B cell (primary cell): ENCODE measurements at regions not wholly inside any gene's neighbourhood (a gene's known extent, or its start where the extent isn't known, plus 50 kb on each side); places are given as distances from the start of the nearest gene placed in this dataset.

Source experiments
- ATAC-seq: fragments of 200-7000 bp; cut with Tn5 transposase; one replicate; pipeline ENCODE4 v1.10.0; 2021; ENCODE audit warnings: low read depth, mild to moderate bottlenecking, moderate number of reproducible peaks, moderate library complexity
- CTCF ChIA-PET: fragments of 350-600 bp; sonication (Branson Sonifier 250); formaldehyde crosslinking; loops from one replicate; lab custom pipeline; 2021; ENCODE audit warnings: antibody characterized with exemption, inconsistent platforms; lab: Charles Lee
- POLR2A ChIA-PET: fragments of 350-600 bp; sonication (Branson Sonifier 250); formaldehyde crosslinking; loops from one replicate; lab custom pipeline; 2021; ENCODE audit warnings: antibody characterized with exemption; lab: Charles Lee
- DNase-seq: peaks from one replicate; pipeline ENCODE4 v3.0.0; 2013
- H2AFZ ChIP-seq: 2 replicates; pipeline ENCODE4 v1.6.1; 2012; ENCODE audit warnings: mild to moderate bottlenecking, low read depth, low read length; ENCODE audit not compliant: insufficient read depth, poor library complexity, severe bottlenecking
- H3K27ac ChIP-seq, 2 donors: 1 replicate in 1 of 2; 2 replicates in 1 of 2; pipeline ENCODE4 v1.5.1; 2012 to 2013; ENCODE audit warnings: low read length in 2 of 2, mild to moderate bottlenecking in 2 of 2, moderate library complexity in 1 of 2
- H3K27me3 ChIP-seq, 4 experiments: fragments of 200-600 bp in 1 of 4; sonication (generic) in 1 of 4; replicated peaks in 1 of 4; 1 replicate in 2 of 4; 2 replicates in 2 of 4; pipeline versions ENCODE4 v1.6.1 to v1.7.0; 2013 to 2016; ENCODE audit warnings: low read length in 3 of 4, mild to moderate bottlenecking in 2 of 4, mixed read lengths in 1 of 4, moderate library complexity in 1 of 4; ENCODE audit not compliant: insufficient read depth in 4 of 4, control insufficient read depth in 3 of 4; ENCODE audit errors: control extremely low read depth in 1 of 4
- H3K36me3 ChIP-seq, 2 experiments: replicated peaks in 1 of 2; 1 replicate in 1 of 2; 2 replicates in 1 of 2; pipeline versions ENCODE4 v1.6.1 to v1.7.1; 2013; ENCODE audit warnings: low read length in 1 of 2; ENCODE audit not compliant: insufficient read depth in 2 of 2, control insufficient read depth in 1 of 2; ENCODE audit errors: control extremely low read depth in 1 of 2, extremely low read depth in 1 of 2
- H3K4me1 ChIP-seq, 2 donors: fragments of 200-600 bp in 1 of 2; sonication (generic) in 1 of 2; 1 replicate in 1 of 2; 2 replicates in 1 of 2; pipeline versions ENCODE4 v1.5.1 to v1.6.1; 2013 to 2017; ENCODE audit warnings: low read length in 2 of 2; ENCODE audit not compliant: control insufficient read depth in 2 of 2, insufficient read depth in 2 of 2
- H3K4me2 ChIP-seq: replicated peaks from 2 replicates; pipeline ENCODE3; 2012; ENCODE audit warnings: mild to moderate bottlenecking, low read depth, low read length; ENCODE audit not compliant: poor library complexity, severe bottlenecking
- H3K4me3 ChIP-seq, 5 experiments: fragments of 200-600 bp in 1 of 5; sonication (generic) in 1 of 5; 1 replicate in 3 of 5; 2 replicates in 2 of 5; pipeline versions ENCODE4 v1.5.1 to v1.7.0; 2011 to 2016; ENCODE audit warnings: low read length in 4 of 5, mild to moderate bottlenecking in 4 of 5, low read depth in 2 of 5, control low read depth in 1 of 5, moderate library complexity in 1 of 5; ENCODE audit not compliant: insufficient read depth in 1 of 5; ENCODE audit errors: control extremely low read depth in 1 of 5, extremely low read depth in 1 of 5
- H3K79me2 ChIP-seq: fragments of 200-600 bp; sonication (generic); one replicate; pipeline ENCODE4 v1.6.0; 2016; ENCODE audit warnings: low read length; ENCODE audit not compliant: control insufficient read depth, insufficient read depth
- H3K9ac ChIP-seq: fragments of 200-600 bp; sonication (generic); 2 replicates; pipeline ENCODE4 v1.6.1; 2017; ENCODE audit warnings: mild to moderate bottlenecking, low read length, moderate library complexity
- H3K9me3 ChIP-seq, 3 donors: one replicate each; pipeline versions ENCODE4 v1.6.1 to v1.7.1; 2013; ENCODE audit warnings: low read length in 2 of 3; ENCODE audit not compliant: control insufficient read depth in 2 of 3, insufficient read depth in 1 of 3; ENCODE audit errors: control extremely low read depth in 1 of 3
- H4K20me1 ChIP-seq: 2 replicates; pipeline ENCODE4 v1.6.0; 2012; ENCODE audit warnings: mild to moderate bottlenecking, low read length; ENCODE audit not compliant: insufficient read depth, control insufficient read depth, poor library complexity, severe bottlenecking
- H3K27ac Mint-ChIP-seq: one replicate; pipeline ENCODE4 v1.8.0; 2021; ENCODE audit warnings: mixed read lengths
- H3K27me3 Mint-ChIP-seq: one replicate; pipeline ENCODE4 v1.8.0; 2021; ENCODE audit warnings: mixed read lengths
- H3K4me1 Mint-ChIP-seq: one replicate; pipeline ENCODE4 v1.8.0; 2021; ENCODE audit warnings: mixed read lengths
- H3K4me3 Mint-ChIP-seq: one replicate; pipeline ENCODE4 v1.8.0; 2021; ENCODE audit warnings: mixed read lengths
- H3K9me3 Mint-ChIP-seq: one replicate; pipeline ENCODE4 v1.8.0; 2022; ENCODE audit warnings: mixed read lengths; ENCODE audit not compliant: insufficient read depth
- CTCF ChIP-seq: fragments of 200-600 bp; IDR thresholded peaks from one replicate; pipeline ENCODE4 v1.8.0; 2022; ENCODE audit warnings: antibody characterized with exemption, mild to moderate bottlenecking
- EZH2 ChIP-seq: IDR thresholded peaks from 2 replicates; pipeline ENCODE4 v1.6.1; 2012; ENCODE audit warnings: borderline replicate concordance, low read depth, mild to moderate bottlenecking, moderate library complexity, low read length; ENCODE audit not compliant: insufficient read depth, poor library complexity, severe bottlenecking
- WGBS: methylation state at CpG from one replicate; pipeline ENCODE4 v1.1.5; 2013; ENCODE audit warnings: missing lambda C conversion rate; ENCODE audit not compliant: insufficient coverage; 5-methylcytosine and 5-hydroxymethylcytosine counted together
- intact Hi-C: fragments of 100-400 bp; cut with micrococcal nuclease; formaldehyde crosslinking; loops from one replicate; pipeline ENCODE4 v1.10.0; 2022

GRCh38 chr13:107209824-107210722 is 642.1 kb upstream of the ARGLU1 start:
- H3K27ac Mint-ChIP-seq, result no peak overlapping the region
- no peaks in the 10 kb centered on the region for H3K27me3 ChIP-seq
- no peak overlapping the region for H2AFZ ChIP-seq
- no peaks in the 10 kb centered on the region for H3K4me1 ChIP-seq
- no peak overlapping the region for H3K4me2 ChIP-seq
- no peaks in the 10 kb centered on the region for H3K79me2 ChIP-seq
- POLR2A ChIA-PET, result no interaction called here
- H3K9me3 Mint-ChIP-seq, result no peaks in the 10 kb centered on the region
- no peak overlapping the region for H3K27ac ChIP-seq
- no peaks in the 10 kb centered on the region for H3K27me3 Mint-ChIP-seq
- H3K9ac ChIP-seq, result no peak overlapping the region
- TF ChIP-seq CTCF, result no peak
- no peak for TF ChIP-seq EZH2
- no peak for DNase-seq
- no peaks in the 10 kb centered on the region for H4K20me1 ChIP-seq
- ATAC-seq, result no peak
- WGBS, result 86% methylated on average over 7 of the region's 11 CpGs
- CTCF ChIA-PET, result interaction anchor here (0.9 to 3.9 kb wide), 3 partner anchors 7 to 944 kb away, joined by 3 to 17 read pairs (median 3); no protein-coding TSS in a partner anchor
- peaks cover 0 to 3% (median 0%) of the 10 kb centered on the region in 3 donors for H3K9me3 ChIP-seq
- intact Hi-C loops, result no loop called here
- no peaks in the 10 kb centered on the region for H3K36me3 ChIP-seq
- H3K4me3 Mint-ChIP-seq, result no peak overlapping the region
- no peak overlapping the region for H3K4me3 ChIP-seq
- no peaks in the 10 kb centered on the region for H3K4me1 Mint-ChIP-seq

GRCh38 chr13:107208889-107209288 is 641.0 kb upstream of the ARGLU1 start:
- Histone ChIP-seq H3K79me2 (no peaks in the 10 kb centered on the region), H3K4me1 (no peaks in the 10 kb centered on the region), H3K27me3 (no peaks in the 10 kb centered on the region), H3K4me2 (no peak overlapping the region), H4K20me1 (no peaks in the 10 kb centered on the region), H2AFZ (no peak overlapping the region), H3K27ac (no peak overlapping the region), H3K36me3 (no peaks in the 10 kb centered on the region), H3K9ac (no peak overlapping the region), H3K9me3 (peaks cover 0 to 3% (median 0%) of the 10 kb centered on the region in 3 donors), H3K4me3 (no peak overlapping the region)
- intact Hi-C loops, result no loop called here
- DNase-seq, result no peak
- WGBS, result 68% methylated on average over 2 of the region's 4 CpGs
- Mint-ChIP-seq H3K27ac (no peak overlapping the region), H3K4me3 (no peak overlapping the region), H3K4me1 (no peaks in the 10 kb centered on the region), H3K27me3 (no peaks in the 10 kb centered on the region), H3K9me3 (no peaks in the 10 kb centered on the region)
- POLR2A ChIA-PET, result no interaction called here
- CTCF ChIA-PET, result interaction anchor here (0.9 to 1.4 kb wide), 3 partner anchors 13 to 947 kb away, joined by 3 to 5 read pairs (median 3); no protein-coding TSS in a partner anchor
- TF ChIP-seq EZH2 (no peak), CTCF (no peak)
- ATAC-seq, result no peak
